A549 (cell line): ENCODE measurements at regions not wholly inside any gene's neighbourhood (a gene's known extent, or its start where the extent isn't known, plus 50 kb on each side); places are given as distances from the start of the nearest gene placed in this dataset.

Source experiments
- BHLHE40 ChIP-seq: IDR thresholded peaks from 2 replicates; pipeline ENCODE4 v1.6.1; 2012; ENCODE audit warnings: low read depth, low read length, inconsistent platforms
- EP300 ChIP-seq, 2 experiments: fragments of >200 bp; sonication (Bioruptor Twin); formaldehyde crosslinking; IDR thresholded peaks; 2 replicates in 1 of 2; 3 replicates in 1 of 2; pipeline ENCODE4 v1.6.1; 2016 to 2017
- KDM1A ChIP-seq: fragments of 200-600 bp; sonication (generic); IDR thresholded peaks from 2 replicates; pipeline ENCODE4 v1.6.1; 2016; ENCODE audit warnings: low read depth, mild to moderate bottlenecking
- ZNF302 ChIP-seq: fragments of 250-450 bp; sonication (Bioruptor Pico); IDR thresholded peaks from 2 replicates; pipeline ENCODE4 v1.9.0; 2021; ENCODE audit warnings: inconsistent platforms, mild to moderate bottlenecking, moderate library complexity
- TF ChIP-seq, protein P1 (sequence below): fragments of 250-450 bp; sonication (Bioruptor Pico); IDR thresholded peaks from 2 replicates; pipeline ENCODE4 v1.5.0; 2020; ENCODE audit warnings: low read depth, mild to moderate bottlenecking, moderate library complexity

DNA sequence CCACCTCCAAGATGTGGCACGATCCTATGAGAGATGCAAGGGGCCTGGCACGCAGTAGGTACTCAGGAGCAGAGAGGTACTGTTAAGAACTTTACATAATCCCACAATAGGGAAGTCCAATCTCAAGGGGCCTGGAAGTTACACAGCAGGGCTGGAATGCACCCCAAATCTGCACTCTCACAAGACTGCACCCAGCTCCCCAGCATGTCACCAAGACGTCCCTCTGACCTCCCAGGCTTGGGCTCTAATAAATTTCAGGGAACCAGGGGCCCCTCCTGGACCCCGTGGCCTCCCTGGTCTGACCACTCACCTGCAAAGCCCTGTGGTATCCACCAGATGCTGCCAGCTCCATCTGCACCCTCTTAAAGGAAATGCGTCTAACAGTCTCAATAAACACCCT lies 94.9 kb downstream of the OAT start:
- TF ChIP-seq EP300 (IDR thresholded peaks at IDR 0.05) = no peak
- no peak for TF ChIP-seq KDM1A
- TF ChIP-seq ZNF302 (CRISPR knock-in tag) = no peak
- TF ChIP-seq, protein P1, sequence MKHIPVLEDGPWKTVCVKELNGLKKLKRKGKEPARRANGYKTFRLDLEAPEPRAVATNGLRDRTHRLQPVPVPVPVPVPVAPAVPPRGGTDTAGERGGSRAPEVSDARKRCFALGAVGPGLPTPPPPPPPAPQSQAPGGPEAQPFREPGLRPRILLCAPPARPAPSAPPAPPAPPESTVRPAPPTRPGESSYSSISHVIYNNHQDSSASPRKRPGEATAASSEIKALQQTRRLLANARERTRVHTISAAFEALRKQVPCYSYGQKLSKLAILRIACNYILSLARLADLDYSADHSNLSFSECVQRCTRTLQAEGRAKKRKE (CRISPR knock-in tag) = no peak
- TF ChIP-seq BHLHE40 = no peak
